ENCODE measurements at regions not wholly inside any gene's neighbourhood (a gene's known extent, or its start where the extent isn't known, plus 50 kb on each side); places are given as distances from the start of the nearest gene placed in this dataset.

- no peaks in the 10 kb centered on the region for H3K9me3 ChIP-seq (ENCODE audit: control insufficient read depth, insufficient read depth, low read length)
- TF ChIP-seq CTCF (IDR thresholded peaks at IDR 0.05; ENCODE audit: low read depth, low read length, poor library complexity, severe bottlenecking), result no peak
- no peak for TF ChIP-seq EZH2phosphoT487 (IDR thresholded peaks at IDR 0.05; ENCODE audit: borderline replicate concordance, low read length)
- H3K27me3 ChIP-seq (ENCODE audit: control insufficient read depth, low read length), result no peaks in the 10 kb centered on the region
- no peak overlapping the region for H3K27ac ChIP-seq (ENCODE audit: low read depth, low read length)
- H3K36me3 ChIP-seq (ENCODE audit: control insufficient read depth, low read length), result no peaks in the 10 kb centered on the region
- H3K79me2 ChIP-seq (ENCODE audit: control insufficient read depth, low read length), result no peaks in the 10 kb centered on the region
- no peaks in the 10 kb centered on the region for H3K4me1 ChIP-seq (ENCODE audit: control insufficient read depth, low read length)
- no peak overlapping the region for H3K4me2 ChIP-seq (ENCODE audit: low read length)
- H3K4me3 ChIP-seq (ENCODE audit: low read length), result no peak overlapping the region
- no peaks in the 10 kb centered on the region for H3F3A ChIP-seq (ENCODE audit: control insufficient read depth, insufficient read depth)
- H4K20me1 ChIP-seq (ENCODE audit: control insufficient read depth, insufficient read depth, low read depth, low read length), result no peaks in the 10 kb centered on the region
- no peaks in the 10 kb centered on the region for H3K9me2 ChIP-seq (replicated peaks; ENCODE audit: control insufficient read depth, low read length)
These were observed 134.2 kb upstream of the LINC00305 start for GRCh38 chr18:64283059-64283458.

GRCh38 chr18:64278026-64278425 lies 129.1 kb upstream of the LINC00305 start:
- Histone ChIP-seq H3F3A (ENCODE audit: control insufficient read depth, insufficient read depth) (no peaks in the 10 kb centered on the region), H3K27me3 (ENCODE audit: control insufficient read depth, low read length) (no peaks in the 10 kb centered on the region), H3K9me2 (replicated peaks; ENCODE audit: control insufficient read depth, low read length) (no peaks in the 10 kb centered on the region), H3K4me3 (ENCODE audit: low read length) (no peak overlapping the region), H3K9me3 (ENCODE audit: control insufficient read depth, insufficient read depth, low read length) (no peaks in the 10 kb centered on the region), H3K79me2 (ENCODE audit: control insufficient read depth, low read length) (no peaks in the 10 kb centered on the region), H3K4me1 (ENCODE audit: control insufficient read depth, low read length) (no peaks in the 10 kb centered on the region), H3K4me2 (ENCODE audit: low read length) (no peak overlapping the region), H4K20me1 (ENCODE audit: control insufficient read depth, insufficient read depth, low read depth, low read length) (no peaks in the 10 kb centered on the region), H3K27ac (ENCODE audit: low read depth, low read length) (no peak overlapping the region), H3K36me3 (ENCODE audit: control insufficient read depth, low read length) (no peaks in the 10 kb centered on the region)
- TF ChIP-seq EZH2phosphoT487 (IDR thresholded peaks at IDR 0.05; ENCODE audit: borderline replicate concordance, low read length) (no peak), CTCF (IDR thresholded peaks at IDR 0.05; ENCODE audit: low read depth, low read length, poor library complexity, severe bottlenecking) (no peak)

GRCh38 chr18:64276311-64277090 lies 127.6 kb upstream of the LINC00305 start:
- Histone ChIP-seq H3K9me2 (replicated peaks; ENCODE audit: control insufficient read depth, low read length) (no peaks in the 10 kb centered on the region), H3K4me1 (ENCODE audit: control insufficient read depth, low read length) (no peaks in the 10 kb centered on the region), H3K9me3 (ENCODE audit: control insufficient read depth, insufficient read depth, low read length) (no peaks in the 10 kb centered on the region), H3K79me2 (ENCODE audit: control insufficient read depth, low read length) (no peaks in the 10 kb centered on the region), H3F3A (ENCODE audit: control insufficient read depth, insufficient read depth) (no peaks in the 10 kb centered on the region), H3K4me3 (ENCODE audit: low read length) (no peak overlapping the region), H3K27me3 (ENCODE audit: control insufficient read depth, low read length) (no peaks in the 10 kb centered on the region), H3K27ac (ENCODE audit: low read depth, low read length) (no peak overlapping the region), H3K4me2 (ENCODE audit: low read length) (no peak overlapping the region), H3K36me3 (ENCODE audit: control insufficient read depth, low read length) (no peaks in the 10 kb centered on the region), H4K20me1 (ENCODE audit: control insufficient read depth, insufficient read depth, low read depth, low read length) (no peaks in the 10 kb centered on the region)
- TF ChIP-seq CTCF (IDR thresholded peaks at IDR 0.05; ENCODE audit: low read depth, low read length, poor library complexity, severe bottlenecking) (no peak), EZH2phosphoT487 (IDR thresholded peaks at IDR 0.05; ENCODE audit: borderline replicate concordance, low read length) (no peak)
